Gastrocnemius medialis (tissue), 4 donors: ENCODE measurements at regions not wholly inside any gene's neighbourhood (a gene's known extent, or its start where the extent isn't known, plus 50 kb on each side); places are given as distances from the start of the nearest gene placed in this dataset.

Source experiments
- ATAC-seq, 2 donors: fragments of 150-250 bp; one replicate each; pipeline ENCODE4 v1.9.1; 2016
- DNase-seq, 2 donors: peaks; one replicate each; pipeline ENCODE4 v3.0.0-alpha.2; 2019
- H3K27ac ChIP-seq, 4 donors: fragments of 200-600 bp; sonication (generic); 1 replicate in 1 of 4; 2 replicates in 3 of 4; pipeline ENCODE4 v1.5.1; 2016 to 2018; ENCODE audit warnings: mild to moderate bottlenecking in 2 of 4, moderate library complexity in 1 of 4
- H3K27me3 ChIP-seq, 3 donors: fragments of 200-600 bp; sonication (generic) in 2 of 3; 1 replicate in 1 of 3; 2 replicates in 2 of 3; pipeline versions ENCODE4 v1.5.1 to v1.6.0; 2016 to 2019; ENCODE audit warnings: mild to moderate bottlenecking in 1 of 3, moderate library complexity in 1 of 3
- H3K36me3 ChIP-seq, 2 donors: fragments of 200-600 bp; sonication (generic) in 1 of 2; one replicate each; pipeline ENCODE4 v1.5.1; 2017 to 2018
- H3K4me1 ChIP-seq, 2 donors: fragments of 200-600 bp; sonication (generic) in 1 of 2; one replicate each; pipeline ENCODE4 v1.5.1; 2016 to 2017; ENCODE audit warnings: mild to moderate bottlenecking in 2 of 2
- H3K4me3 ChIP-seq, 4 donors: fragments of 200-600 bp; sonication (generic) in 3 of 4; 1 replicate in 1 of 4; 2 replicates in 3 of 4; pipeline ENCODE4 v1.5.1; 2016 to 2019; ENCODE audit warnings: mild to moderate bottlenecking in 2 of 4
- H3K9me3 ChIP-seq, 3 donors: fragments of 200-600 bp; sonication (generic) in 2 of 3; 1 replicate in 1 of 3; 2 replicates in 2 of 3; pipeline ENCODE4 v1.5.1; 2016 to 2019
- POLR2A ChIP-seq, 2 donors: fragments of 450-650 bp; IDR thresholded peaks; one replicate each; pipeline ENCODE4 v1.6.1; 2017; ENCODE audit warnings: antibody characterized with exemption in 2 of 2, mild to moderate bottlenecking in 2 of 2, moderate library complexity in 2 of 2
- in situ Hi-C, 4 donors: fragments of 200-750 bp; cut with MboI; loops; one replicate each; pipeline versions ENCODE4 v1.15.0 to v1.8.0; 2017; ENCODE audit warnings: low sequenced_read_pairs in 4 of 4
- intact Hi-C: fragments of 100-400 bp; cut with DNase I; formaldehyde crosslinking; loops from one replicate; pipeline ENCODE4 v1.15.1; 2023; ENCODE audit warnings: low total_unique reads
- TF ChIP-seq, protein P1 (sequence below), 5 experiments: fragments of 450-650 bp in 3 of 5; fragments of 200-600 bp in 2 of 5; sonication (generic) in 2 of 5; IDR thresholded peaks in 4 of 5; conservative IDR thresholded peaks in 1 of 5; 1 replicate in 4 of 5; 2 replicates in 1 of 5; pipeline ENCODE4 v1.5.1; 2016 to 2019; ENCODE audit warnings: antibody characterized with exemption in 5 of 5, mild to moderate bottlenecking in 3 of 5, moderate library complexity in 3 of 5

DNA sequence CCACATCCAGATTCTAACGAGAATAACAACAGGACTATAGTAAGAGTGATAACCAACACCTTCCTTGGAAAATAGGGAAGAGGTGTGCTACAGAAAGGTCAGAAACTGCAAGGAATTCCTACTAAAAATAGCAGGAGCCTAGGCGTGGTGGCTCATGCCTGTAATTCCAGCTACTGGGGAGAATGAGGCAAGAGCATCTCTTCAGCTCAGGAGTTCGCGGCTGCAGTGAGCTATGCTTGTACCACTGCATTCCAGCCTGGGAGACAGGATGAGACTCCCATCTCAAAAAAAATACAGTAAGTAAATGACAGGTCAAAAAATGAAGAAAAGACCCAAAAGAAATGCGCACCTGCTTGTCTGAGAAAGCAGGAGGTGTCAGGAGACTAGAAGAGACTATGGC is 101.5 kb upstream of the TSHZ3 start:
- ATAC-seq (no peak), DNase-seq (no peak)
- Histone ChIP-seq H3K9me3 (no peaks in the 10 kb centered on the region), H3K36me3 (no peaks in the 10 kb centered on the region), H3K27me3 (no peaks in the 10 kb centered on the region), H3K27ac (no peak overlapping the region), H3K4me1 (no peaks in the 10 kb centered on the region), H3K4me3 (no peak overlapping the region)
- in situ Hi-C loops (no loop called here), intact Hi-C loops (no loop called here)
- no peak for TF ChIP-seq POLR2A (IDR thresholded peaks at IDR 0.05)
- TF ChIP-seq, protein P1, sequence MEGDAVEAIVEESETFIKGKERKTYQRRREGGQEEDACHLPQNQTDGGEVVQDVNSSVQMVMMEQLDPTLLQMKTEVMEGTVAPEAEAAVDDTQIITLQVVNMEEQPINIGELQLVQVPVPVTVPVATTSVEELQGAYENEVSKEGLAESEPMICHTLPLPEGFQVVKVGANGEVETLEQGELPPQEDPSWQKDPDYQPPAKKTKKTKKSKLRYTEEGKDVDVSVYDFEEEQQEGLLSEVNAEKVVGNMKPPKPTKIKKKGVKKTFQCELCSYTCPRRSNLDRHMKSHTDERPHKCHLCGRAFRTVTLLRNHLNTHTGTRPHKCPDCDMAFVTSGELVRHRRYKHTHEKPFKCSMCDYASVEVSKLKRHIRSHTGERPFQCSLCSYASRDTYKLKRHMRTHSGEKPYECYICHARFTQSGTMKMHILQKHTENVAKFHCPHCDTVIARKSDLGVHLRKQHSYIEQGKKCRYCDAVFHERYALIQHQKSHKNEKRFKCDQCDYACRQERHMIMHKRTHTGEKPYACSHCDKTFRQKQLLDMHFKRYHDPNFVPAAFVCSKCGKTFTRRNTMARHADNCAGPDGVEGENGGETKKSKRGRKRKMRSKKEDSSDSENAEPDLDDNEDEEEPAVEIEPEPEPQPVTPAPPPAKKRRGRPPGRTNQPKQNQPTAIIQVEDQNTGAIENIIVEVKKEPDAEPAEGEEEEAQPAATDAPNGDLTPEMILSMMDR (IDR thresholded peaks at IDR 0.05 in 4 of 5, conservative IDR thresholded peaks at IDR 0.05 in 1 of 5): no peak

- intact Hi-C loops (no loop called here), in situ Hi-C loops (no loop called here)
- Histone ChIP-seq H3K27ac (no peak overlapping the region), H3K4me1 (no peaks in the 10 kb centered on the region), H3K4me3 (no peak overlapping the region), H3K36me3 (no peaks in the 10 kb centered on the region), H3K9me3 (no peaks in the 10 kb centered on the region), H3K27me3 (no peaks in the 10 kb centered on the region)
- DNase-seq (no peak), ATAC-seq (no peak)
- TF ChIP-seq, protein P1 (IDR thresholded peaks at IDR 0.05 in 4 of 5, conservative IDR thresholded peaks at IDR 0.05 in 1 of 5): no peak
- TF ChIP-seq POLR2A (IDR thresholded peaks at IDR 0.05): no peak
These were observed 102.6 kb upstream of the TSHZ3 start for GRCh38 chr19:31451686-31452330.

GRCh38 chr19:31459430-31459829 is 110.2 kb upstream of the TSHZ3 start:
- TF ChIP-seq POLR2A (IDR thresholded peaks at IDR 0.05): no peak
- TF ChIP-seq, protein P1 (IDR thresholded peaks at IDR 0.05 in 4 of 5, conservative IDR thresholded peaks at IDR 0.05 in 1 of 5): no peak
- Histone ChIP-seq H3K27me3 (no peaks in the 10 kb centered on the region), H3K9me3 (no peaks in the 10 kb centered on the region), H3K4me3 (no peak overlapping the region), H3K4me1 (no peaks in the 10 kb centered on the region), H3K36me3 (no peaks in the 10 kb centered on the region), H3K27ac (no peak overlapping the region)
- intact Hi-C loops (no loop called here), in situ Hi-C loops (no loop called here)
- ATAC-seq (no peak), DNase-seq (no peak)

- TF ChIP-seq, protein P1 (IDR thresholded peaks at IDR 0.05 in 4 of 5, conservative IDR thresholded peaks at IDR 0.05 in 1 of 5): no peak
- no peak for TF ChIP-seq POLR2A (IDR thresholded peaks at IDR 0.05)
- Histone ChIP-seq H3K4me1 (no peaks in the 10 kb centered on the region), H3K27ac (no peak overlapping the region), H3K36me3 (no peaks in the 10 kb centered on the region), H3K9me3 (no peaks in the 10 kb centered on the region), H3K4me3 (no peak overlapping the region), H3K27me3 (no peaks in the 10 kb centered on the region)
- ATAC-seq: no peak
- no peak for DNase-seq
- in situ Hi-C loops (no loop called here), intact Hi-C loops (no loop called here)
These were observed 112.7 kb upstream of the TSHZ3 start for GRCh38 chr19:31461814-31462539.
